Activated CD4-positive, alpha-beta T cell treated with anti-CD3 and anti-CD28 coated beads, Interleukin-2, amount 10 ng/mL, durations not matched to agents 7 days and 5 days (primary cell): ENCODE measurements at regions not wholly inside any gene's neighbourhood (a gene's known extent, or its start where the extent isn't known, plus 50 kb on each side); places are given as distances from the start of the nearest gene placed in this dataset.

Experiments
- CTCF ChIA-PET: fragments of 350-600 bp; sonication (Branson Sonifier 250); formaldehyde crosslinking; loops from one replicate; lab custom pipeline; 2021; ENCODE audit warnings: antibody characterized with exemption; lab: Charles Lee
- POLR2A ChIA-PET: fragments of 350-600 bp; sonication (Branson Sonifier 250); formaldehyde crosslinking; loops from one replicate; lab custom pipeline; 2021; ENCODE audit warnings: antibody characterized with exemption; lab: Charles Lee
- DNase-seq: peaks from one replicate; pipeline ENCODE4 v3.0.0-alpha.2; 2020
- H3K27ac Mint-ChIP-seq: one replicate; pipeline ENCODE4 v1.8.0; 2021; ENCODE audit warnings: mild to moderate bottlenecking, moderate library complexity, mixed read lengths
- H3K27me3 Mint-ChIP-seq: one replicate; pipeline ENCODE4 v1.8.0; 2021; ENCODE audit warnings: mixed read lengths
- H3K36me3 Mint-ChIP-seq: one replicate; pipeline ENCODE4 v1.8.0; 2021; ENCODE audit warnings: low read depth, mixed read lengths
- H3K4me1 Mint-ChIP-seq: one replicate; pipeline ENCODE4 v1.8.0; 2021; ENCODE audit warnings: mixed read lengths
- H3K4me3 Mint-ChIP-seq: one replicate; pipeline ENCODE4 v1.8.0; 2021; ENCODE audit warnings: mild to moderate bottlenecking, moderate library complexity, mixed read lengths
- H3K9me3 Mint-ChIP-seq: one replicate; pipeline ENCODE4 v1.8.0; 2021; ENCODE audit warnings: mixed read lengths

GRCh38 chr5:31021181-31021624 lies 172.3 kb upstream of the CDH6 start:
- Mint-ChIP-seq H3K27me3 (no peaks in the 10 kb centered on the region), H3K36me3 (no peaks in the 10 kb centered on the region), H3K9me3 (peaks cover 6% of the 10 kb centered on the region), H3K4me1 (no peaks in the 10 kb centered on the region), H3K4me3 (no peak overlapping the region), H3K27ac (no peak overlapping the region)
- ChIA-PET POLR2A (no interaction called here), CTCF (no interaction called here)
- DNase-seq = no peak

- Mint-ChIP-seq H3K27ac (no peak overlapping the region), H3K4me3 (no peak overlapping the region), H3K27me3 (no peaks in the 10 kb centered on the region), H3K9me3 (peaks cover 12% of the 10 kb centered on the region), H3K36me3 (no peaks in the 10 kb centered on the region), H3K4me1 (no peaks in the 10 kb centered on the region)
- ChIA-PET POLR2A (no interaction called here), CTCF (no interaction called here)
- DNase-seq = no peak
Observed at GRCh38 chr5:31008231-31008630, 185.3 kb upstream of the CDH6 start.

- Mint-ChIP-seq H3K9me3 (peaks cover 12% of the 10 kb centered on the region), H3K4me3 (no peak overlapping the region), H3K27ac (no peak overlapping the region), H3K27me3 (no peaks in the 10 kb centered on the region), H3K36me3 (no peaks in the 10 kb centered on the region), H3K4me1 (no peaks in the 10 kb centered on the region)
- DNase-seq = no peak
- POLR2A ChIA-PET = no interaction called here
- CTCF ChIA-PET = no interaction called here
Observed at GRCh38 chr5:31007672-31008071, 185.8 kb upstream of the CDH6 start.

GRCh38 chr5:31000287-31000686 lies 193.2 kb upstream of the CDH6 start:
- H3K9me3 Mint-ChIP-seq = peaks cover 2% of the 10 kb centered on the region
- no peak overlapping the region for H3K27ac Mint-ChIP-seq
- no peaks in the 10 kb centered on the region for H3K4me1 Mint-ChIP-seq
- H3K27me3 Mint-ChIP-seq = no peaks in the 10 kb centered on the region
- no peak overlapping the region for H3K4me3 Mint-ChIP-seq
- ChIA-PET POLR2A (no interaction called here), CTCF (no interaction called here)
- no peak for DNase-seq
- no peaks in the 10 kb centered on the region for H3K36me3 Mint-ChIP-seq

DNA sequence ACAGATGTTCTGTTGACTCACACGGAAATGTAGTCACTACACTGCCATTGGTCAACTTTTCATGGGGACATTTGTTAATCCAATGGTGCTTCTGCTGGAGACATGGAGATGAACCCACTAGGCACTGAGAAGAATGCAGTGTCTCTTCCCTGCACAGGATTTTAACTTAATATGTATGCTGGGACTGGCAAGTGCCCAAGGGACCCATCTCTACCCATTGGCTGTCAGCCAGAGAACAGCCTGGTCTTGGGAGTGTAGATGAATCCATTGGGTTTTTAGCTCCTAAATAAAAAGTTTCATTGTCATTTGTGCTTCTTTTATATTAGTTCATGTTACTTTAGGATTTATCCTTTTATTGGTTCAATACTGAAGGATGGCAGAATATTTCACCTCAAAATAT lies 195.8 kb upstream of the CDH6 start:
- no peak overlapping the region for H3K4me3 Mint-ChIP-seq
- H3K4me1 Mint-ChIP-seq = no peaks in the 10 kb centered on the region
- POLR2A ChIA-PET = no interaction called here
- DNase-seq = no peak
- H3K27me3 Mint-ChIP-seq = no peaks in the 10 kb centered on the region
- no peaks in the 10 kb centered on the region for H3K36me3 Mint-ChIP-seq
- H3K9me3 Mint-ChIP-seq = peaks cover 2% of the 10 kb centered on the region
- H3K27ac Mint-ChIP-seq = no peak overlapping the region
- CTCF ChIA-PET = no interaction called here

DNA sequence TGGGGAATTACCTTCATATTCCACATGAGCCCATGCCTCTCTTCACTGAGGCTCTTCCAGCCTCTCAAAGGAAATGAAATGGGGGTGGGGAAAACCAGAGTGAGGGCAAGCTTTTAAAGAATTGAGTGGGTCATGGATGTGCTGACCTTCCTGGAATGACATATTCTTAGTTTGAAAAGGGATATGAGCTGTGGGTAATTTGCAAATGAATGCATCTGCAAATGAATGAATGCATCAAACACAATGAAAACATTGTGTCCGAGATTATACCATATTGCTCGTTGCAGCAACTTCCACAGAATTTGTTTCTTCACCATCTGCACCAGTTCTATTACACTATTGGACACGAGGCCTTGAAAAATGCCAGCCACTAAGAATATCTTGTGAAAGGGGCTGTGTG lies 198.6 kb upstream of the CDH6 start:
- ChIA-PET POLR2A (no interaction called here), CTCF (no interaction called here)
- Mint-ChIP-seq H3K4me1 (no peaks in the 10 kb centered on the region), H3K36me3 (no peaks in the 10 kb centered on the region), H3K4me3 (no peak overlapping the region), H3K27me3 (no peaks in the 10 kb centered on the region), H3K9me3 (no peaks in the 10 kb centered on the region), H3K27ac (no peak overlapping the region)
- no peak for DNase-seq

DNA sequence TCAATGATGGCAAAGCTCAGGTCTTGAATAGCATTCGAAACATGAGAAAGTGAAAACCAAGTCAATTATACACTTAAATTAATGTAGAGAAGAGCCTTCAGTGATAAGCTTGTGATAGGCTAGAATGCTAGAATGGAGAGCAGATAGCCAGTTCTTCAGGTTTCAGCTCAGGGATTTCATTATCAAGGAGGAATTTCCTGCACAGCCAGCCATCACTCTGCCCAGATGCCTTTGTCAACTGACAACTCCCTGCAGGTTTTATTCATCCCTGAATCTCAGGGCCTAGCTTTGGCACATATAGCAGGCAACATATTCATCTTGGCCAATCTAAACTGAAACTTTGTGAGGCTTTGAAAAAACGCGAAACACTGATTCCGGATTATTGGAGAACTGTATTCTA lies 199.3 kb upstream of the CDH6 start:
- POLR2A ChIA-PET = no interaction called here
- DNase-seq = no peak
- CTCF ChIA-PET = no interaction called here
- peaks cover 2% of the 10 kb centered on the region for H3K9me3 Mint-ChIP-seq
- no peak overlapping the region for H3K4me3 Mint-ChIP-seq
- no peaks in the 10 kb centered on the region for H3K27me3 Mint-ChIP-seq
- no peaks in the 10 kb centered on the region for H3K36me3 Mint-ChIP-seq
- no peaks in the 10 kb centered on the region for H3K4me1 Mint-ChIP-seq
- H3K27ac Mint-ChIP-seq = no peak overlapping the region

DNA sequence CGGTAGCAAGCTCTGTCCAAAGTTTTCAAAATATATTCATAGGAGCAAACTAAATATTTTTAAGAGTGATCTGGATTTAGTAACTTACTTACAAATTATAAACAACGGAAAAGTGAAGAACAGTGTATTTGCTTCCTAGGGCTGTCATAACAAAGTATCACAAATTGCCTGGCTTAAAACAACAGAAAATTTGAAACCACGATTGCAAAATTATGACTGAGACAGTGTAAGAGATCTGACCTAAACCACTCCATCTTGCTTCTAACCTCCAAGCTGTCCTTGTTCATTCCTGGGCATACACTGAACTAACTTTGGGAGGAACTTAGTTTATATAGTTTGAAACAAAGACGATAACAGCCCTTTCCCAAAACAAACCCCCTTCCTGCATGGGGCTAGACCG lies 202.0 kb upstream of the CDH6 start:
- no peak for DNase-seq
- CTCF ChIA-PET = no interaction called here
- Mint-ChIP-seq H3K27me3 (no peaks in the 10 kb centered on the region), H3K4me3 (no peak overlapping the region), H3K4me1 (no peaks in the 10 kb centered on the region), H3K9me3 (peaks cover 2% of the 10 kb centered on the region), H3K27ac (no peak overlapping the region), H3K36me3 (no peaks in the 10 kb centered on the region)
- POLR2A ChIA-PET = no interaction called here

DNA sequence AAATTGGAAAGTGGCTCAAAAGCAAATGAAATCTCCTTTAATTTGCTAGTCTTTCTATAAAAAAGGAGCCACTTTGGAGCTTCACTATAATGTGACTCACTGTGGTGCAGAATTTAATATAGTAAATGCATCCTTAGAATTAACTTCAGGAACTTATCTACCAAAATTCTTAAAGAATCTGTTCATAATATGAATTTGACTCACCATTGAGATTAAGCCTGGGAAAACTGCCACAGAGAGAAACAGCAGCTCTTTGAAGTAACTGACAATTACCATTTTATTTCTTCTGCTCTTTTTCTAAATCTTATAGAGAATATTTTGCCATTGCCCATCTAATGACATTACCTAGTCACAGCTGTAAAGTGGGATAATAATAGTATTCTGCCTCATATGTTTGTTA lies 211.9 kb upstream of the CDH6 start:
- ChIA-PET CTCF (no interaction called here), POLR2A (no interaction called here)
- H3K9me3 Mint-ChIP-seq = no peaks in the 10 kb centered on the region
- no peaks in the 10 kb centered on the region for H3K36me3 Mint-ChIP-seq
- H3K27me3 Mint-ChIP-seq = no peaks in the 10 kb centered on the region
- no peak overlapping the region for H3K4me3 Mint-ChIP-seq
- H3K27ac Mint-ChIP-seq = no peak overlapping the region
- no peaks in the 10 kb centered on the region for H3K4me1 Mint-ChIP-seq
- DNase-seq = no peak

GRCh38 chr5:30968971-30969370 lies 224.5 kb upstream of the CDH6 start:
- Mint-ChIP-seq H3K4me1 (no peaks in the 10 kb centered on the region), H3K27ac (no peak overlapping the region)
- POLR2A ChIA-PET = no interaction called here

GRCh38 chr5:30960036-30960435 lies 233.4 kb upstream of the CDH6 start:
- Mint-ChIP-seq H3K4me1 (no peaks in the 10 kb centered on the region), H3K4me3 (no peak overlapping the region), H3K36me3 (no peaks in the 10 kb centered on the region), H3K9me3 (peaks cover 5% of the 10 kb centered on the region), H3K27me3 (no peaks in the 10 kb centered on the region), H3K27ac (no peak overlapping the region)
- POLR2A ChIA-PET = no interaction called here
- DNase-seq = no peak
- CTCF ChIA-PET = interaction anchor here (0.6 kb wide), 1 partner anchor 17 kb away, joined by 5 read pairs; no protein-coding TSS in a partner anchor

More at GRCh38 chr5:30968971-30969370, 224.5 kb upstream of the CDH6 start:
- CTCF ChIA-PET = no interaction called here
- Mint-ChIP-seq H3K4me3 (no peak overlapping the region), H3K27me3 (no peaks in the 10 kb centered on the region), H3K36me3 (no peaks in the 10 kb centered on the region), H3K9me3 (peaks cover 5% of the 10 kb centered on the region)
- no peak for DNase-seq

GRCh38 chr5:30959238-30959637 lies 234.2 kb upstream of the CDH6 start:
- Mint-ChIP-seq H3K36me3 (no peaks in the 10 kb centered on the region), H3K4me3 (no peak overlapping the region), H3K27me3 (no peaks in the 10 kb centered on the region), H3K9me3 (peaks cover 4% of the 10 kb centered on the region), H3K27ac (no peak overlapping the region), H3K4me1 (no peaks in the 10 kb centered on the region)
- no peak for DNase-seq
- ChIA-PET CTCF (interaction anchor here (0.7 kb wide), 1 partner anchor 13 kb away, joined by 3 read pairs; no protein-coding TSS in a partner anchor), POLR2A (no interaction called here)

GRCh38 chr5:30957591-30957990 lies 235.9 kb upstream of the CDH6 start:
- no peaks in the 10 kb centered on the region for H3K36me3 Mint-ChIP-seq
- no peak overlapping the region for H3K27ac Mint-ChIP-seq
- ChIA-PET CTCF (no interaction called here), POLR2A (no interaction called here)
- H3K9me3 Mint-ChIP-seq = peaks cover 4% of the 10 kb centered on the region
- H3K4me3 Mint-ChIP-seq = no peak overlapping the region
- H3K4me1 Mint-ChIP-seq = no peaks in the 10 kb centered on the region
- H3K27me3 Mint-ChIP-seq = no peaks in the 10 kb centered on the region
- DNase-seq = no peak

GRCh38 chr5:30956251-30956650 lies 237.2 kb upstream of the CDH6 start:
- H3K36me3 Mint-ChIP-seq = no peaks in the 10 kb centered on the region
- no peak overlapping the region for H3K4me3 Mint-ChIP-seq
- POLR2A ChIA-PET = no interaction called here
- peaks cover 4% of the 10 kb centered on the region for H3K9me3 Mint-ChIP-seq
- no peak overlapping the region for H3K27ac Mint-ChIP-seq
- CTCF ChIA-PET = no interaction called here
- no peaks in the 10 kb centered on the region for H3K27me3 Mint-ChIP-seq
- DNase-seq = no peak
- H3K4me1 Mint-ChIP-seq = no peaks in the 10 kb centered on the region
